HG03108 (cell line): ENCODE measurements at regions not wholly inside any gene's neighbourhood (a gene's known extent, or its start where the extent isn't known, plus 50 kb on each side); places are given as distances from the start of the nearest gene placed in this dataset.
A peak's percentile ranks its signal among the peaks of the same experiment; 100 is the strongest.
"Not testable (repeated sequence)": the region's sequence is repeated elsewhere in the genome, so short reads cannot be mapped to it uniquely, and the experiment has no call there.

Experiments
- ATAC-seq: cut with Tn5 transposase; IDR thresholded peaks from one replicate; pipeline ENCODE4 v1.9.1; 2021; ENCODE audit warnings: moderate library complexity; ENCODE audit not compliant: unreplicated experiment

DNA sequence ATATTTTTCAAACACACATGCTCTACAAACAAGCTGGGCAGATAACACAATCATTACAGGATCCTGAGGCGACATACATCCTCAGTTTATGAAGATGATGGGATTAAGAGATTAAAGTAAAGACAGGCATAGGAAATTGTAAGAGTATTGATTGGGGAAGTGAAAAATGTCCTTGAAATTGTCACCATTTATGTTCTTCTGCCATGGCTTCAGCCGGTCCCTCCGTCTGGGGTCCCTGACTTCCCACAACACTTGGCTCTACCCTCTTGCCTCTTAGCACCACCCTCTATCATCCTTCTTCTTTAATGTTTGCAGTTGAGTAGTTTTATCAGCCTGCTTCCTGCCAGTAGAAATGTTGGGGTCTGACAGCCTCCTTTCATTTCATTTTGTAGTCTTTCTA lies 244.4 kb downstream of the DAD1 start:
- no peak for ATAC-seq

DNA sequence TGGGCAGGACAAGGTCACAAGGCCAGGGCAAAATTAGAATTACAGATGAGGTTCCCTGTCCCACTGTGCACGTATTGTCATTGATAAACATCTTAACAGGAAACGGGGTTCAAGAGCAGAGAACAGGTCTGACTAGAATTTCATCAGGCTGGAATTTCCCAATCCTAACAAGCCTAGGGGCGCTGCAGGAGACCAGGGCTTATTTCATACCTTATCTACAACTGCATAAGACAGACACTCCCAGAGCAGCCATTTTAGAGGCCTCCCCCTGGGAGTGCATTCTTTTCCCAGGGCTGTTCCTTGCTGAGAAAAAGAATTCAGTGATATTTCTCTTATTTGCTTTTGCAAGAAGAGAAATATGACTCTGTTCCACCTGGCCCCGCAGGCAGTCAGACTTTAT lies 244.8 kb downstream of the DAD1 start:
- not testable (repeated sequence) for ATAC-seq

DNA sequence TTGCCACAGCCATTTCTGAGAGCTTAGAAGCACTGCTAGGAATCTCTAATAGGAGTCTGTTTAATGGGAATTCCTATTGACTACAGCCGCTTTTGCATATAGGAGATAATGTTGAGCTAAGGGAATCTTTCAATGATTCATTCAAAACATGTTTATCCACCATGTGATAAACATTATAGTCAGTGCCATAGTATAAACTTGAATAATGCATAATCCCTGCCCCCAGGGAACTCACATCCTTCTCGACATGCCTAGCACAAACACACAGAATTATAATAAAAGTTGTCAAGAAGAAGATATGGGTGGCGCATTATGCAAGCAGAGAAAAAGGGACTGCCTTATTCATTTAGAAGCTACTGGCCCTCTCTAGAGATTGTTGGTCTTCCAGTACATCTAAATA lies 248.0 kb downstream of the DAD1 start:
- no peak for ATAC-seq

DNA sequence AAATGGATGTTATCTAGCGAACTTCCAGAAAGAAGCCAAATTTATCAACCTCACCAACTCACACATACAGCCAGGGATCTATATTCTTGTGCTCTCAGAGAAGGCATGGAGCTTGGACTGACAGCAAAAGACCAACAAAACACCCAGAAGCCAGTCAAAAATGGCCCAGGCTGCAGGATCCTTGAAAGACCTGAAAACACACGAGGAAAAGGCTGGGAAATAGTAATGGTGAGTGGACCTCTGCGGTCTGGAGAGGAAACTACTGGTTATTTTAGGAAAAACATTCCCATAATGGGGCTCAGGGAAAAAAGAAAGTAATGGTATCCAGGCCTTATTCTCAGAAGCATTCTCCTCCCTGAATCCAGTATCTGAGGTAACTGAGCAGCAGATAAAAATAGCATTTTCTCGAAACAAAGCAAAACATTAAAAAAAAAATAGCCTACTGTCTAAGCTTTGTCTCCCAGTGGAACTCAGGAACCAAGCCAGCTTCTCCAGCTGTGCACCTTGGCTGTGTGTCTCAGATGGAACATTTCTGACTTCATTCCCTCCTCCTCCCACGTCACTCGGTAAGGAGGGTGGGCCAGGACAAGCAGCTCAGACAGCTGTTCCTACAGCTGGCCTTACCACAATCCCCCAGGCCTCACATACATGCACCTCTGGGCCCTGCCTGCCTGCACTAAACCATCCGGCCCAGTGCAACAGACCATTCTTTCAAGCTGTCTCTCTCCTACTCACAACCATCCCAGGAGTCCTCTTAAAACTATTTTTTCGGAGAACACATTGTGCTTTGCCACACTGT lies 249.9 kb downstream of the DAD1 start:
- ATAC-seq, result no peak

DNA sequence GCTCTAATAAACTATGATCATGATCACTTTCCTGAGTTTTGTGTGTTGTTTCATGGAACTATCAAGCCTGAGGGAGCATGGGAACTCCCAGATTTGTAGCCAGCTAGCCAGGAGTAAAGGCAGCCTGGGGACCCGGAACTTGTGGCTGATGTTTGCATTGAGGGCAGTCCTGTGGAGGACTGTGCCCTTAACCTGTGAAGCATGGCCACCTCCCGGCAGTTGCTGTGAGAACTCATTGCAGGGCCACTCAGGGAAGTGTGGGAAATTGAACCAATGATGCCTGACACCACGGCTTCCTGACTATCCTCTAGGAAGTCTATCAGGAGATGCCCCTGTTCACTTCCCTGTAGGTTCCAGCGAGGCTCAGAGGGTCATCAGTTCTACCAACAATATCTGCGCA lies 250.6 kb downstream of the DAD1 start:
- ATAC-seq, result no peak

DNA sequence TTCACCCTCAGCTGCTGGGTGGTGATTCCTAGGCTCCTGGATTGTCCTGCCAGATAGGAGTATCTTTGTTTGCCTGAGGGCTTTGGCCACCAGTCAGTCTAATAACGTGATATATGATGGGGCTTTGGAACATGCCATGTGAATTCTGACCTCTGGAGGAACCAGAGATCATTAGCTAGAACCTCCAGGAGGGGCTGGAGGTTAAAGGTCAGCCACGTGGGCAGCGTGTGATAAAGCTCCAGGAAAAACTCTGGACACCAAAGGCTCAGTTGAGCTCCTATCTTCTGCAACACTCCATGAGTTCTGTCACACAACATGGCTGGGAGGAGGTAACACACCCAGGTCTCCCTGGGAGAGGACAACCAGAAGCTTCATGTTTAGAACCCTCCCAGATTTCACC lies 251.1 kb downstream of the DAD1 start:
- no peak for ATAC-seq

DNA sequence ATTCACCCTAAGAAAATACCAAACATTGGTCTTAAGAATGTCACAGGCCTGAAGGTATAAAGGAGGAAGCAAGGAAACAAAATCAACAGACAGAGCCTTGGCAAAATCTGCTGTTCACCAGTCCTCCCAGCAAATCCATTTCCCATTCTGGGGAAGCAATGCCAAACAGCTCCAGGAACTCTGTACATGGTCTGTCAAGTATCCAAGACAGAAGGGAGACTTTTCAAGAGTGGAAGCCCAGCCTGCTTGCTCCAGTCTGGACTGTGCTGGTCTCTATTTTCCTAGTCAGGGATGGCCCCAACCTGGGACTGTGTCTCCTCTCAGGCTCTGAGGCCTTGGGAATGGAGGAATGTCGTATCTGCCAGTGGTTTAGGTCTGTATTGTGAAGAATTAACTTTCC lies 251.5 kb downstream of the DAD1 start:
- ATAC-seq, result no peak

DNA sequence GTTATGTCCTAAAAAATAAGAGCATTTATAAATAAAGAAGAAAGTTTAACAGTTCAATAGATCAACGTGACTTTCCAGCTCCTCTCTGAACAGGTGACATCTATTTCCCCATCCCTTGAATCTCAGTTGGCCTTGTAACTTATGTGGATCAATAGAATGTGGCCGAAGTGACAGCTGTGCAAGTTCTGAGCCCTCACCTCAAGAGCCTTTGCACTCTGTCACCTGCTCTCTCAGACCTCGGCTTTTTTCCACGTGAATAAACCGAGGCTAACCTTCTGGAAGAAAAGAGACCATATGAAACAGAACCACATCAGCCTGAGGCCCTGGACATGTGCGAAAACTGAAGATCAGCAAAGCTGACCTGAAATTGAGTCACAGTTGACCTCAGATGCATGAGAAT lies 253.0 kb downstream of the DAD1 start:
- ATAC-seq, result no peak

DNA sequence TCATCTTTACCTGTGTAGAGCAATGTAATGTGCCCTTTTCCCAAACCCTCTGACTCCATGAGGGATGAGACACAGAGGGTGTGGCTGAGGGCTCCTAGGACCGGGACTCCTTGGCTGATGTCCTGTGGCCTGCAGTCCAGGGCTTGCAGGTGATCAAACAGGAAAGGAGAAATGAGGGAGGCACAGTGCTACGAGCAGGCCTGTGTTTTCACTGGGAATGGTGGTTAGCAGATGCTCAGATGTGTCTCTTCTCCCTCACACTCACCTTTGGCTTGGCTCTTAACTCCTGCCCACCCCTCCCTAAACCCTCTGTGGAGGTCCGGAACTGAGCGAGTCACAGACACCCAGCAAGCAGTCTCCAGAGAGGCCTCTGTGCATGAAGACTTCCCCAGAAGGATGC lies 254.4 kb downstream of the DAD1 start:
- no peak for ATAC-seq

DNA sequence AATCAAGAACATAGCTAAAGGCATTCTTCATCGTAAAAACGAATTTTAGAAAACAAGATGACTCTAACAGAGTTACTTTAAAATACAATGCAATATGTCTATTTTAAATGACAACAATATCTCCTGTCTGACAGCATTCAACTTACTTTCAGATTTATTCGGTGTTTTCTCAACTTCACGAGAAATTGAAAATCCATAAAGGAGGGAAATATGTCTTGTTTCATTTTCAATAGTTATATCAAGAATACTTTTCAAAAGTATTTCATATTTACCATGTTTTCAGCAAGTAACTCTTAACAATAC lies 254.8 kb downstream of the DAD1 start:
- ATAC-seq, result no peak

DNA sequence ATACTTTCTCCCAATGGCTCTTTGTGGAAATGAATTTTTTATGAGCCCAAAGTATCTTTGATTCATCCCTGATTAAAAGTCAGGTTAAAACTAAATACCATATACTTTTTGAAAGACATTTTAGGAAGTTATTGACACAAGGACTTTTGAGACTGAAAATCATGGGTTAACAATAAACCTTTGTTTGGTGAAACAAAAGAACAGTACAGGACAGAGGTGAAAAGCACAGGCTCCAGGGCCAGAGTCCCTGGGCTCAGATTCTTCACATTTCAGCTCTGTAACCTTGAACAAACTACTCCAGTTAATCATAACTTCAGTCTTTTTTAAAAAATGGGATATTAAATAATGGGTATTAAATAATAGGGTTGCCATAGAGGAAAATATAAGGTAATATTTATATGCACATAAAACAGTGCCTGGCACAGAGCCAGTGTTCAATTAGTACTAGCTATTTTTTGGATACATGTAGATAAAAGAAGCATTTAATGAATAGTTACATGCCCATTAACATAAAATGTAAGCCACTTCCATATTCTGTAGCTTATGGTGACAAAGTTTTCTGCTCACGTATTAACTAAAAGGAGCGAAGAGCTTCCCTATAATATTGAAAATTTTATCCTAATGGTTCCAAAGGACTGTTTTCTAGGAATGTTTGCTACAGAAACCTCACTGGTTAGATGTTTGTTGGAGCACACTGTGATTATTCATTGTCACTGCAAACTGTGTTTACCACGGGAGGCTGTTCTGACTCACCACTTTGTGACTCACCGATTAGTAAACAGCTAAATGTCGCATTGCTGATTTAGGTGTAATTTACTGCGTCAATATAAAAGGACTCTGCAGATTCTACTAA lies 255.4 kb downstream of the DAD1 start:
- no peak for ATAC-seq

DNA sequence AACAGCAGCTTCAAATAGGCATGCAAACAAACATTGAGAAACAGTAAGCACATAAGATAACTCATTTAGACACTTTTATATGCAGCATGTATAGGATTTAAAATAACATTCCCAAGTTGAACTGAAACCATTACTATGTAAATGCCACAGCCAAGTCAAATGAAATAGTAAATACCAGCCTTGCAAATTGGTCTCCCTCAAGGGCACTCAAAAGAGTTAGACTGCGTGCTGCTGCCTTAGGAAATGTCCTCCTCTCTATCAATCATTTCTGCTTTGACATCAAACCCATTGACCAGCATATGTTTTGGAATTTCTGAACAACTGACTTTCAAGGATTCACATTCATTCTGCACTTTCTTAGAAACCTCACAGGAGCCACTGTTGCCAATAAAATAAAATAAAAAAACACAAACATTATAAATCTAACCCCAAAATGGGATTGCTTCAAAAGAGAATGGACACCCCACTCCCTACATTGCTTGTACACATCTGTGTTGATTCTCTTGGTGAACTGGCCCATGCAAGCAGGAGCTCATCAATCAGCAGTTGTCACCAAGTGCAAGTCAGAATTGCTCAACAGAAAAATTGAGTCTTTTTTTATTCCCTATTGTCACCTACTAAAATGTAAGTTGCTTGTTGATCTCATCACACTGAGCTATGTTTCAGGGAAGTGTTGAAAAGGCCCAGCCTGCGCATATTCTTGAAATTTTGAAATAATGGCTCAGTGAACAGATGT lies 256.2 kb downstream of the DAD1 start:
- no peak for ATAC-seq

DNA sequence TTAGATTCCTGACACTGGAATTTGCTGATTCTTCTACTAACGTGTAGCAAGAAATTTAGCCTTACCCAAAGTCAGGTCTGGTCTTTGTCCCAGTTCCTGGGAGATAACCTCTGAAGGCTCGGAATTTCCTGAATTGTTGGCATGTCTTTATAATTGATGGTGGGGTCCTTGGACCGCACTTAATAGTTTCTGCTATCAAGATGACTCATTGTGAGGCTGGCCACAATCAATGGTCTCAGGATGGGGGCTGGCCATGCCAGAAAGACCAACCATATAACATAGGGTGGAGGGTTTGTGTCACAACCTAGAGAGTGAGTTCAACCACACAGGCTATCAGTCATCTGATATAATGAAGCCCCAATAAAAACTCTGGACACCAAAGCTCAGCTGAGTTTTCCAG lies 259.7 kb downstream of the DAD1 start:
- no peak for ATAC-seq

DNA sequence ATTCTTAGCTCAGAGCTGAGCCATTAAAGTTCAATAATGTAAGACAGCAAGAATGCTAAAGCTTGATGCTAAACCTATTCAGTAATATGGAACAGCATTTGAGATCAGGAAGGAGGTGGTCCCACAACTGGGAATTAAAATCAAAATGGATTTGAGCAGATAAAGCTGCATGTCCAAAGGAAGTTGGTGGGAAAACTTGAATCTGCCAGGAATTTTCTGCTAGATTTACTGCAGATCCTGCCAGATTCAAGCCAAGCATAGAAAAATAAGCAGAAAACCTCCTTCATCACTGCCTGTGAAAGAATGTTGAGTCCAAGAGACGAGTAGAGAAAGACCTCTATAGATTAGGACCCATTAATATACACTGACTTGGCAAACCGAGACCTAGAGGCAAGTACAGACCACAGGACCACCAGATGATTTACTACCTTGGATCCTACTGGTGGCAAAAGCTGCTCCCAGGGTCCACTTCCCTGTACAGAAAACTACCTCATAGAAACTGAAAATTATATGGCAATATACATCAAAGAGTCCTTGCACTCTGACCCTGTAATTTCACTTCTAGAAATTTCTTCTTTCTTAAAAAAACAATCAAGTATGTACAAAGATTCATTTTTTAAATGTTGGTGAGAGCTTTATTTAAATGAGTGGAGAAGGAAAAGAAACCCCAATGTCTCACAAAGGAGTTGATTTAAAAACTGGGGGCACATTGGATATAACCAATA lies 263.2 kb downstream of the DAD1 start:
- ATAC-seq, result no peak

DNA sequence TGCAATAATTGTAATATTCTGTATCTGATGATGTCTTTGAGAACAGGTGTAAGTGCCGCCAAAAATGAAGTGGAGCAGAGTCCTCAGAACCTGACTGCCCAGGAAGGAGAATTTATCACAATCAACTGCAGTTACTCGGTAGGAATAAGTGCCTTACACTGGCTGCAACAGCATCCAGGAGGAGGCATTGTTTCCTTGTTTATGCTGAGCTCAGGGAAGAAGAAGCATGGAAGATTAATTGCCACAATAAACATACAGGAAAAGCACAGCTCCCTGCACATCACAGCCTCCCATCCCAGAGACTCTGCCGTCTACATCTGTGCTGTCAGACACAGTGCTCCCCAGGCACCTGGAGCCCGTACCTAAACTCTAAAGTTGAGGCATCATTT lies 268.7 kb downstream of the DAD1 start:
- no peak for ATAC-seq

DNA sequence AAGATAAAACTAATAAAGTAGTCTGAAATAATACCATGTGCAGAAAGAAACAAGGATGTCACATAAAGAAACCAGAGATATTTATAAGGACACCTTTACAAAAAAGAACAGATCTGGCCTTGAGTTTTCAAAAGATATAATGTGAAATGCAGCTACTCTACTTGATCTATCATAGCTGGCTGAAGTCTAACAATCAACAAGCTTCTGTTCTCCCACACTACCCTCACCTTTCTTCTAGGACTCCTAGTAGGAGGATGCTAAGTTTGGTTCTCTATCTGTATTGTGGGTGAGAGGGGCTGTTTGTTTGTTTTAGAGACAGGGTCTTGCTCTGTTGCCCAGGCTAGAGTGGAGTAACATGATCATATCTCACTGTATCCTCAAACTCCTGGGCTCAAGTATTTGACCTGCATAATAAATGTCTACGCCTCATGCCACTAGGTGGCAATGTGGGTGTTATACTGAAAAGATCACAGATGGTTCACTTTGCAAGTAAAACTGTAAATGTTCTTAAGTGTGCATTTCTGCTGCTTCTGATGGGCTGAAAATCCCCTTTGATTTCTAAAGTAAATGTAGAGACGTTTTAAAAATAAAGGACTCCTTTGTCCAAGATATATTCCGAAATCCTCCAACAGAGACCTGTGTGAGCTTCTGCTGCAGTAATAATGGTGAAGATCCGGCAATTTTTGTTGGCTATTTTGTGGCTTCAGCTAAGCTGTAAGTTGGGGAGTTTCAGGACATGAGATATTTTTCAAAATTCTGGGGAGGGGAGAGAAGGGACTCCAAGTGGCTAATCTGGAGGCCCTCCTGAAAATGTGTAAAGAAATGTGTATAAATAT lies 269.3 kb downstream of the DAD1 start:
- peak; percentile 80 for ATAC-seq

DNA sequence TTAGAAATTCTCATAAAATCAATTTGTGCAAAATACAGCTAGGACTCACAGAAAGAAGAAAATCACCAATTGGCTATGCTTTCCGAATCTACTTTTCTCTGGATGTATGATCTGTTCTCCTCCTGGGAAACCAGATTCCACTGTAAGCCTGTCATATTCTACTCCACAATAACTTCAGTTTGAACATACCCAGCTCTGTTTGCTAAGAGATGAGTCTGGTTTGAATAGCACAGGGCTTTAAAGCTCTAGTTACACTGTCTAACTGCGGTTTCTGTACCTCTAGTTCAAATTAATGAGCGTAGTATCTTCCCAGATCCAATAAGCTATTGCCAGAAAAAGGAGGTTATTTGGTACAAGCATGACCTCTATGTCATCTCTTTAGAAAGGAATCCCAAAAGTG lies 270.1 kb downstream of the DAD1 start:
- ATAC-seq, result no peak

DNA sequence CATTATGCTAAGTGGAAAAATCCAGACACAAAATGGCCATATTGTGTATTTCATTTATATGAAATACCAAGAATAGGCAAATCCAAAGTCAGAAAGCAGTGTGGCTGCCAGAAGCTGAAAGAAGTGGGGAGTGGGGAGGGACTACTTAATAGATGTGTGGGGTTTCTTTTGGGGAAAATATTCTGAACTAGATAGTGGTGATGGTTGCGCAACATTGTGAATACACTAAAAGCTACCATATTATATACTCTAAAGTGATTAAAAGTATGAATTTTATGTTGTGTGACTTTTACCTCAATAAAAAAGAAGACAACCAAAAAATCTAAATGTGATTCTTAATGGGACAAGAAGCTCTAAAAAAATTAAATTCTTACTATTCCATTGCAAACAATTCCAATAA lies 272.6 kb downstream of the DAD1 start:
- ATAC-seq, result no peak

DNA sequence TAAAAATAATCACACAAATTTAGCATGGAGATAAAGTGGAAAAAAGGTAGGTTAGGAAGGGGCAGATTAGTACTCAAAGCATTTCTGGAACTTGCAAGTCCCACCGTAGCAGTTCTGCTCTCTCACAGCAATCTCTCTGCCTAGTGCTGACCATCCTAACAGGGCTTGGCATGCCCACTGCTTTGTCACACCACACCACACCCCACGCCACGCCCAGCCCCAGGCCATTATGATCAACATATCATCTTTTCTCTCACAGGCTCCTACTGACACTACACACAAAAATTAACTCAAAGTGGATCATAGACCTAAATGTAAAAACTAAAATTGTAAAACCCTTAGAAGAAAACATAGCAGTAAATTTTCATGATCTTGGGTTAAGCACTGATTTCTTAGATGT lies 273.7 kb downstream of the DAD1 start:
- no peak for ATAC-seq

DNA sequence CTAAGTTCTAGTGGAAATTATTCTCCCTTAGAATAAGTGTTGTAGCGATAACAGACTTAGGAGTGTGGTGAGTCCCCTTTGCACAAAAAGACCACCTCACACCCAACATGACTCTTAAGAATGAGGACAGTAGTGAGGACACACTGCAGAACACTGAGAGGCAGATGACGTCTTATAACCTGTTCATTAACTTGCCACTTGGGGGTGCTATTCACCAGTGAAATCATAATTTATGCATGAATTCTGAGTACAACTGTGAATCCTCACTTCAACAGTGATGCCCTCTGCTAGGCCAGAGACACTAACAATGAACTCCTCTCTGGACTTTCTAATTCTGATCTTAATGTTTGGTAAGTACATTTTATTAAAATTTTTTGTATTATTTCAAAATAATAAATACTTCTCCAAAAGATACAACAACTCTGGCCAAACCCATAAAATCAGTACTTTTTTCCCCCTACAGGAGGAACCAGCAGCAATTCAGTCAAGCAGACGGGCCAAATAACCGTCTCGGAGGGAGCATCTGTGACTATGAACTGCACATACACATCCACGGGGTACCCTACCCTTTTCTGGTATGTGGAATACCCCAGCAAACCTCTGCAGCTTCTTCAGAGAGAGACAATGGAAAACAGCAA lies 274.7 kb downstream of the DAD1 start:
- peak; percentile 54 for ATAC-seq
